Mammary epithelial cell (primary cell): ENCODE measurements at regions not wholly inside any gene's neighbourhood (a gene's known extent, or its start where the extent isn't known, plus 50 kb on each side); places are given as distances from the start of the nearest gene placed in this dataset.

Experiments used
- CTCF ChIP-seq, 2 donors: IDR thresholded peaks in 1 of 2; conservative IDR thresholded peaks in 1 of 2; 2 replicates each; pipeline ENCODE4 v1.5.1; 2011 to 2012; ENCODE audit warnings: inconsistent platforms in 2 of 2, low read length in 2 of 2, mild to moderate bottlenecking in 2 of 2, control low read depth in 1 of 2, low read depth in 1 of 2; ENCODE audit not compliant: insufficient read depth in 1 of 2; ENCODE audit errors: extremely low read depth in 1 of 2
- EZH2 ChIP-seq: IDR thresholded peaks from 2 replicates; pipeline ENCODE4 v1.6.1; 2012; ENCODE audit warnings: low read length, inconsistent platforms, borderline replicate concordance

GRCh38 chr4:125551466-125551865 lies 236.7 kb downstream of the FAT4 start:
- TF ChIP-seq CTCF (conservative IDR thresholded peaks at IDR 0.05 in 1 of 2, IDR thresholded peaks at IDR 0.05 in 1 of 2; ENCODE audit: extremely low read depth in 1 of 2, insufficient read depth in 1 of 2, low read depth in 1 of 2, low read length in 2 of 2): no peak
- TF ChIP-seq EZH2: no peak
